K562 (cell line): ENCODE measurements at regions not wholly inside any gene's neighbourhood (a gene's known extent, or its start where the extent isn't known, plus 50 kb on each side); places are given as distances from the start of the nearest gene placed in this dataset.

ENCODE experiments used
- ATAC-seq: fragments of 200-7000 bp; cut with Tn5 transposase; 3 replicates; pipeline ENCODE4 v1.9.1; 2020; ENCODE audit warnings: moderate library complexity
- BruUV-seq: library from RNA; stranded (reverse); fragments of 400-500 nt; replicated peaks from 2 replicates; lab custom pipeline; 2021; lab: Mats Ljungman, UMichigan
- CTCF ChIA-PET: fragments of 300-600 bp; formaldehyde crosslinking; extraction: SDS; loops from one replicate; lab custom pipeline; 2021; ENCODE audit warnings: low intra/inter-chr PET ratio; lab: Yijun Ruan, JAX
- POLR2A ChIA-PET: fragments of 300-600, 350-650 bp; sonication (Branson Sonifier 250); formaldehyde crosslinking; extraction: SDS; loops from one replicate; lab custom pipeline; 2021; ENCODE audit warnings: antibody characterized with exemption, inconsistent platforms; lab: Yijun Ruan, JAX
- DNase-seq, 4 experiments: peaks; one replicate each; pipeline versions ENCODE4 v3.0.0 to v3.0.0-alpha.2; 2011 to 2018; ENCODE audit warnings: low spot score in 3 of 4, mixed read lengths in 3 of 4; ENCODE audit errors: extremely low read depth in 1 of 4
- FAIRE-seq: peaks from 2 replicates; lab custom pipeline; 2011; peaks lifted over from hg19 to GRCh38; lab: Jason Lieb, UNC
- H2AFZ ChIP-seq: 2 replicates; pipeline ENCODE4 v1.6.0; 2011; ENCODE audit warnings: low read depth, low read length, control low read depth, inconsistent platforms
- H3K27ac ChIP-seq: fragments of 200-600 bp; 3 replicates; pipeline ENCODE4 v1.8.0; 2011; ENCODE audit warnings: low read depth, mild to moderate bottlenecking, control low read depth, inconsistent platforms, low read length, moderate library complexity, mixed read lengths; ENCODE audit errors: extremely low read depth
- H3K27me3 ChIP-seq, 2 experiments: fragments of 300-600 bp in 1 of 2; 2 replicates in 1 of 2; 3 replicates in 1 of 2; pipeline versions ENCODE4 v1.6.0 to v1.8.0; 2011; ENCODE audit warnings: inconsistent platforms in 2 of 2, low read length in 2 of 2, mild to moderate bottlenecking in 1 of 2, mixed read lengths in 1 of 2, moderate library complexity in 1 of 2; ENCODE audit not compliant: control insufficient read depth in 2 of 2, insufficient read depth in 2 of 2
- H3K36me3 ChIP-seq: fragments of 300-600 bp; 3 replicates; pipeline ENCODE4 v1.8.0; 2011; ENCODE audit warnings: mild to moderate bottlenecking, low read length, inconsistent platforms; ENCODE audit not compliant: control insufficient read depth, insufficient read depth
- H3K4me1 ChIP-seq, 2 experiments: fragments of 200-600 bp in 1 of 2; replicated peaks in 1 of 2; 2 replicates in 1 of 2; 3 replicates in 1 of 2; pipeline versions ENCODE4 v1.5.1 to v1.8.0; 2011; ENCODE audit warnings: inconsistent platforms in 2 of 2, low read length in 2 of 2, mild to moderate bottlenecking in 1 of 2, mixed read lengths in 1 of 2, moderate library complexity in 1 of 2; ENCODE audit not compliant: control insufficient read depth in 2 of 2, insufficient read depth in 2 of 2
- H3K4me2 ChIP-seq: 2 replicates; pipeline ENCODE4 v1.6.1; 2011; ENCODE audit warnings: low read length, control low read depth, inconsistent platforms, mixed read lengths; ENCODE audit not compliant: insufficient read depth
- H3K4me3 ChIP-seq: fragments of 200-600 bp; sonication (generic), shearing (Covaris generic); 2 replicates; pipeline ENCODE4 v1.5.1; 2016; ENCODE audit warnings: control low read depth, inconsistent platforms
- H3K79me2 ChIP-seq: fragments of 200-600 bp; 3 replicates; pipeline ENCODE4 v1.8.0; 2011; ENCODE audit warnings: low read length, inconsistent platforms; ENCODE audit not compliant: control insufficient read depth, insufficient read depth
- H3K9ac ChIP-seq, 2 experiments: 2 replicates each; pipeline versions ENCODE4 v1.6.0 to v1.6.1; 2011; ENCODE audit warnings: low read depth in 2 of 2, low read length in 2 of 2, control low read depth in 1 of 2, inconsistent platforms in 1 of 2, mild to moderate bottlenecking in 1 of 2, mixed read lengths in 1 of 2; ENCODE audit not compliant: insufficient read depth in 1 of 2
- H3K9me1 ChIP-seq: one replicate; pipeline ENCODE4 v1.6.0; 2011; ENCODE audit warnings: inconsistent platforms, mild to moderate bottlenecking, low read length, moderate library complexity; ENCODE audit not compliant: control insufficient read depth, insufficient read depth
- H3K9me3 ChIP-seq: replicated peaks from 2 replicates; pipeline ENCODE4 v1.5.1; 2011; ENCODE audit warnings: low read depth, low read length, inconsistent platforms; ENCODE audit not compliant: control insufficient read depth, insufficient read depth
- H4K20me1 ChIP-seq: replicated peaks from 2 replicates; pipeline ENCODE4 v1.6.1; 2011; ENCODE audit warnings: low read length, inconsistent platforms, mixed read lengths; ENCODE audit not compliant: control insufficient read depth, insufficient read depth
- CCNT2 ChIP-seq: IDR thresholded peaks from 2 replicates; pipeline ENCODE4 v1.6.1; 2011; ENCODE audit warnings: borderline replicate concordance, low read depth, mild to moderate bottlenecking, moderate library complexity, mixed read lengths, low read length; ENCODE audit not compliant: insufficient read length; ENCODE audit errors: extremely low read depth
- CHD1 ChIP-seq: fragments of 200-600 bp; sonication (generic); IDR thresholded peaks from one replicate; pipeline ENCODE4 v1.6.1; 2012; ENCODE audit warnings: mild to moderate bottlenecking, moderate library complexity, low read length, inconsistent platforms
- DMBX1 ChIP-seq: fragments of 250-450 bp; sonication (Bioruptor Pico); IDR thresholded peaks from 2 replicates; pipeline ENCODE4 v1.8.0; 2022; ENCODE audit warnings: inconsistent platforms, mild to moderate bottlenecking, moderate library complexity, borderline replicate concordance
- NCOA6 ChIP-seq: fragments of 450-650 bp; IDR thresholded peaks from 2 replicates; pipeline ENCODE4 v1.6.1; 2017; ENCODE audit warnings: mild to moderate bottlenecking
- NFATC3 ChIP-seq: fragments of 450-650 bp; IDR thresholded peaks from 2 replicates; pipeline ENCODE4 v1.6.1; 2017; ENCODE audit warnings: mild to moderate bottlenecking
- POU5F1 ChIP-seq: fragments of 150-350 bp; IDR thresholded peaks from 2 replicates; pipeline ENCODE4 v1.6.1; 2014; ENCODE audit warnings: borderline replicate concordance, low read length, low read depth, mild to moderate bottlenecking; ENCODE audit not compliant: partially characterized antibody
- TEAD2 ChIP-seq: fragments of 450-650 bp; IDR thresholded peaks from 2 replicates; pipeline ENCODE4 v1.6.1; 2016; ENCODE audit warnings: missing genetic modification characterization, control low read depth, missing compliant biosample characterization
- ZNF143 ChIP-seq: sonication (generic); formaldehyde crosslinking; IDR thresholded peaks from 2 replicates; pipeline ENCODE4 v1.9.0; 2022; ENCODE audit warnings: mild to moderate bottlenecking, missing genetic modification reagents
- ZNF316 ChIP-seq: fragments of 450-650 bp; IDR thresholded peaks from 2 replicates; pipeline ENCODE4 v1.6.1; 2016
- ZNF75A ChIP-seq: fragments of 450-650 bp; formaldehyde crosslinking; IDR thresholded peaks from 2 replicates; pipeline ENCODE4 v1.4.0; 2020; ENCODE audit warnings: mild to moderate bottlenecking
- ZSCAN29 ChIP-seq: fragments of 450-650 bp; IDR thresholded peaks from 2 replicates; pipeline ENCODE4 v1.6.1; 2017
- WGBS: fragments of 100-300 bp; shearing (Covaris generic); methylation state at CpG from one replicate; pipeline ENCODE4 v1.1.6; 2016; ENCODE audit warnings: low coverage, mixed read lengths; ENCODE audit not compliant: insufficient coverage; ENCODE audit errors: missing lambda C conversion rate; 5-methylcytosine and 5-hydroxymethylcytosine counted together
- in situ Hi-C: fragments of 300-500 bp; cut with MboI; formaldehyde crosslinking; loops from 4 replicates; pipeline ENCODE4 v1.15.0; 2018; ENCODE audit warnings: inconsistent platforms, mixed read lengths
- intact Hi-C: fragments of 100-400 bp; cut with micrococcal nuclease; formaldehyde crosslinking; loops from 2 replicates; pipeline ENCODE4 v1.14.2; 2022
- TF ChIP-seq, protein P1 (sequence below): fragments of 150-350 bp; conservative IDR thresholded peaks from 2 replicates; pipeline ENCODE4 v1.6.1; 2014; ENCODE audit warnings: low read length
- TF ChIP-seq, protein P2 (sequence below): fragments of 450-650 bp; IDR thresholded peaks from one replicate; pipeline ENCODE4 v1.6.1; 2018; ENCODE audit warnings: mild to moderate bottlenecking, moderate library complexity; ENCODE audit not compliant: partially characterized antibody

- Histone ChIP-seq H3K36me3 (no peaks in the 10 kb centered on the region), H3K27me3 (no peaks in the 10 kb centered on the region), H3K4me1 (no peaks in the 10 kb centered on the region), H3K27ac (no peak overlapping the region), H3K9me1 (no peaks in the 10 kb centered on the region), H3K4me3 (no peak overlapping the region), H3K4me2 (no peak overlapping the region), H3K9ac (no peak overlapping the region), H2AFZ (no peak overlapping the region), H3K79me2 (no peaks in the 10 kb centered on the region), H3K9me3 (no peaks in the 10 kb centered on the region), H4K20me1 (no peaks in the 10 kb centered on the region)
- WGBS: 6% methylated on average over 2 of the region's 2 CpGs
- CTCF ChIA-PET: no interaction called here
- no peak for TF ChIP-seq DMBX1 (CRISPR knock-in tag)
- TF ChIP-seq ZNF316: no peak
- TF ChIP-seq ZNF143 (CRISPR knock-in tag): no peak
- no TSS peak for BruUV-seq
- POLR2A ChIA-PET: no interaction called here
- DNase-seq (no peak), ATAC-seq (no peak), FAIRE-seq (no peak)
- intact Hi-C loops: no loop called here
- in situ Hi-C loops: no loop called here
These were observed 107.7 kb upstream of the KCND2 start for GRCh38 chr7:120165227-120165626.

DNA sequence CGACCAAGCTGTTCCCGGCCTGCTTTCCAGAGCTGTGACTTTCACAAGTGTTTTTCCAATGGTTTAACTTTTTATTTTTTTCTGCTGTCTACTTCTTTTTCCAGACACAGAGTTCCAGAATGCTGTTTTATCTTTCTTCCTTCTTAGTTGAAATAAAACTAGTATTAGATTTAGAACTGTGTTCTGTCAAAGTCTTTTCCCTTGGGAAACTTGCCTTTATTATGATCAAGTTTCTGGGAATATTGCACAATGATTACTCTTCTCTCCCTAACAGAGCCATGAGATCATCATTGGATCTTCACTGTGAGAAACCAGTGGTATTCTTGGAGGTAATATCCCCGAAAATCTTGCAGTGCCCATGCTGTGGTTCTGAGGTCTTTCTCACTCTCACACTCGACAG is 104.9 kb upstream of the KCND2 start:
- Histone ChIP-seq H3K4me1 (no peaks in the 10 kb centered on the region), H4K20me1 (no peaks in the 10 kb centered on the region), H3K4me3 (no peak overlapping the region), H3K27me3 (no peaks in the 10 kb centered on the region), H3K4me2 (no peak overlapping the region), H3K36me3 (no peaks in the 10 kb centered on the region), H3K27ac (no peak overlapping the region), H2AFZ (no peak overlapping the region), H3K9me1 (no peaks in the 10 kb centered on the region), H3K9ac (no peak overlapping the region), H3K9me3 (no peaks in the 10 kb centered on the region), H3K79me2 (no peaks in the 10 kb centered on the region)
- DNase-seq: no peak
- no TSS peak for BruUV-seq
- intact Hi-C loops: no loop called here
- in situ Hi-C loops: no loop called here
- CTCF ChIA-PET: no interaction called here
- no peak for ATAC-seq
- no peak for FAIRE-seq
- POLR2A ChIA-PET: no interaction called here
- TF ChIP-seq, protein P1, sequence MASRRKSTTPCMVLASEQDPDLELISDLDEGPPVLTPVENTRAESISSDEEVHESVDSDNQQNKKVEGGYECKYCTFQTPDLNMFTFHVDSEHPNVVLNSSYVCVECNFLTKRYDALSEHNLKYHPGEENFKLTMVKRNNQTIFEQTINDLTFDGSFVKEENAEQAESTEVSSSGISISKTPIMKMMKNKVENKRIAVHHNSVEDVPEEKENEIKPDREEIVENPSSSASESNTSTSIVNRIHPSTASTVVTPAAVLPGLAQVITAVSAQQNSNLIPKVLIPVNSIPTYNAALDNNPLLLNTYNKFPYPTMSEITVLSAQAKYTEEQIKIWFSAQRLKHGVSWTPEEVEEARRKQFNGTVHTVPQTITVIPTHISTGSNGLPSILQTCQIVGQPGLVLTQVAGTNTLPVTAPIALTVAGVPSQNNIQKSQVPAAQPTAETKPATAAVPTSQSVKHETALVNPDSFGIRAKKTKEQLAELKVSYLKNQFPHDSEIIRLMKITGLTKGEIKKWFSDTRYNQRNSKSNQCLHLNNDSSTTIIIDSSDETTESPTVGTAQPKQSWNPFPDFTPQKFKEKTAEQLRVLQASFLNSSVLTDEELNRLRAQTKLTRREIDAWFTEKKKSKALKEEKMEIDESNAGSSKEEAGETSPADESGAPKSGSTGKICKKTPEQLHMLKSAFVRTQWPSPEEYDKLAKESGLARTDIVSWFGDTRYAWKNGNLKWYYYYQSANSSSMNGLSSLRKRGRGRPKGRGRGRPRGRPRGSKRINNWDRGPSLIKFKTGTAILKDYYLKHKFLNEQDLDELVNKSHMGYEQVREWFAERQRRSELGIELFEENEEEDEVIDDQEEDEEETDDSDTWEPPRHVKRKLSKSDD: no peak
- no peak for TF ChIP-seq ZNF75A (CRISPR knock-in tag)
- no peak for TF ChIP-seq CHD1
- no peak for TF ChIP-seq NCOA6
- TF ChIP-seq ZSCAN29: no peak
- TF ChIP-seq, protein P2, sequence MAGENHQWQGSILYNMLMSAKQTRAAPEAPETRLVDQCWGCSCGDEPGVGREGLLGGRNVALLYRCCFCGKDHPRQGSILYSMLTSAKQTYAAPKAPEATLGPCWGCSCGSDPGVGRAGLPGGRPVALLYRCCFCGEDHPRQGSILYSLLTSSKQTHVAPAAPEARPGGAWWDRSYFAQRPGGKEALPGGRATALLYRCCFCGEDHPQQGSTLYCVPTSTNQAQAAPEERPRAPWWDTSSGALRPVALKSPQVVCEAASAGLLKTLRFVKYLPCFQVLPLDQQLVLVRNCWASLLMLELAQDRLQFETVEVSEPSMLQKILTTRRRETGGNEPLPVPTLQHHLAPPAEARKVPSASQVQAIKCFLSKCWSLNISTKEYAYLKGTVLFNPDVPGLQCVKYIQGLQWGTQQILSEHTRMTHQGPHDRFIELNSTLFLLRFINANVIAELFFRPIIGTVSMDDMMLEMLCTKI: no peak
- TF ChIP-seq TEAD2: no peak
- no peak for TF ChIP-seq CCNT2
- TF ChIP-seq POU5F1: no peak
- no peak for TF ChIP-seq NFATC3
- TF ChIP-seq, all 486 proteins: peak for 0
- 1% methylated on average over 4 of the region's 4 CpGs for whole genome bisulfite sequencing
